ENCODE measurements at regions not wholly inside any gene's neighbourhood (a gene's known extent, or its start where the extent isn't known, plus 50 kb on each side); places are given as distances from the start of the nearest gene placed in this dataset.

GRCh38 chr6:144352331-144352730 lies 67.2 kb downstream of the UTRN start:
- TF ChIP-seq RAD21 (IDR thresholded peaks at IDR 0.05; ENCODE audit: low read depth) (no peak), USF1 (IDR thresholded peaks at IDR 0.05) (no peak), EGR1 (IDR thresholded peaks at IDR 0.05) (no peak), ZBTB7A (IDR thresholded peaks at IDR 0.05; ENCODE audit: low read depth) (no peak), NFIC (IDR thresholded peaks at IDR 0.05) (no peak), YY1 (IDR thresholded peaks at IDR 0.05; ENCODE audit: low read depth) (no peak), TAF1 (IDR thresholded peaks at IDR 0.05; ENCODE audit: low read depth) (no peak)
- TF ChIP-seq, protein P1, sequence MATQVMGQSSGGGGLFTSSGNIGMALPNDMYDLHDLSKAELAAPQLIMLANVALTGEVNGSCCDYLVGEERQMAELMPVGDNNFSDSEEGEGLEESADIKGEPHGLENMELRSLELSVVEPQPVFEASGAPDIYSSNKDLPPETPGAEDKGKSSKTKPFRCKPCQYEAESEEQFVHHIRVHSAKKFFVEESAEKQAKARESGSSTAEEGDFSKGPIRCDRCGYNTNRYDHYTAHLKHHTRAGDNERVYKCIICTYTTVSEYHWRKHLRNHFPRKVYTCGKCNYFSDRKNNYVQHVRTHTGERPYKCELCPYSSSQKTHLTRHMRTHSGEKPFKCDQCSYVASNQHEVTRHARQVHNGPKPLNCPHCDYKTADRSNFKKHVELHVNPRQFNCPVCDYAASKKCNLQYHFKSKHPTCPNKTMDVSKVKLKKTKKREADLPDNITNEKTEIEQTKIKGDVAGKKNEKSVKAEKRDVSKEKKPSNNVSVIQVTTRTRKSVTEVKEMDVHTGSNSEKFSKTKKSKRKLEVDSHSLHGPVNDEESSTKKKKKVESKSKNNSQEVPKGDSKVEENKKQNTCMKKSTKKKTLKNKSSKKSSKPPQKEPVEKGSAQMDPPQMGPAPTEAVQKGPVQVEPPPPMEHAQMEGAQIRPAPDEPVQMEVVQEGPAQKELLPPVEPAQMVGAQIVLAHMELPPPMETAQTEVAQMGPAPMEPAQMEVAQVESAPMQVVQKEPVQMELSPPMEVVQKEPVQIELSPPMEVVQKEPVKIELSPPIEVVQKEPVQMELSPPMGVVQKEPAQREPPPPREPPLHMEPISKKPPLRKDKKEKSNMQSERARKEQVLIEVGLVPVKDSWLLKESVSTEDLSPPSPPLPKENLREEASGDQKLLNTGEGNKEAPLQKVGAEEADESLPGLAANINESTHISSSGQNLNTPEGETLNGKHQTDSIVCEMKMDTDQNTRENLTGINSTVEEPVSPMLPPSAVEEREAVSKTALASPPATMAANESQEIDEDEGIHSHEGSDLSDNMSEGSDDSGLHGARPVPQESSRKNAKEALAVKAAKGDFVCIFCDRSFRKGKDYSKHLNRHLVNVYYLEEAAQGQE (IDR thresholded peaks at IDR 0.05; ENCODE audit: low read depth) = no peak

GRCh38 chr6:144353871-144354314 lies 68.8 kb downstream of the UTRN start:
- TF ChIP-seq CEBPB (IDR thresholded peaks at IDR 0.05) = no peak
- no peak for TF ChIP-seq CREB1 (IDR thresholded peaks at IDR 0.05; ENCODE audit: low read depth)
- TF ChIP-seq RAD21 (IDR thresholded peaks at IDR 0.05; ENCODE audit: low read depth) = no peak
- TF ChIP-seq YY1 (IDR thresholded peaks at IDR 0.05; ENCODE audit: low read depth) = no peak

DNA sequence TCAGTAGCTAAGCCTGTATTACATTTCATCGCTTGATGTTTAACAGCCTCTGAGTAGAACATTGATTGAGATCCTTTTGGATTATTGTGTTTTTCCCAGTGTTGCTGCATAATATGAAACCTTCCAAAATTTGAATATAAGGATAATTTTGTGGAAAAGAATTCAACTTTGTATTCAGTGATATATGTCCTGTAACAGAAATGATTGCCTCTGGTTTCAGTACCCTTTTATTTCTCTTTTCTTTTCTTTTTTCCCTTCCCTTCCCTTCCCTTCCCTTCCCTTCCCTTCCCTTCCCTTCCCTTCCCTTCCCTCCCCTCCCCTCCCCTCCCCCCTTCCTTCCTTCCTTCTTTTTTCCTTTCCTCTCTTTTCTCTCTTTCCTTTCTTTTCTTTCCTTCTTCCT lies 74.6 kb downstream of the UTRN start:
- TF ChIP-seq YY1 (IDR thresholded peaks at IDR 0.05; ENCODE audit: low read depth) = no peak
- TF ChIP-seq USF1 (IDR thresholded peaks at IDR 0.05) = no peak
- TF ChIP-seq EGR1 (IDR thresholded peaks at IDR 0.05) = no peak
- no peak for TF ChIP-seq EP300 (IDR thresholded peaks at IDR 0.05; ENCODE audit: borderline replicate concordance)
- TF ChIP-seq ZBTB7A (IDR thresholded peaks at IDR 0.05; ENCODE audit: low read depth) = no peak
- no peak for TF ChIP-seq CREB1 (IDR thresholded peaks at IDR 0.05; ENCODE audit: low read depth)
- no peak for TF ChIP-seq TEAD4 (IDR thresholded peaks at IDR 0.05)
- no peak for TF ChIP-seq RAD21 (IDR thresholded peaks at IDR 0.05; ENCODE audit: low read depth)
- TF ChIP-seq, protein P1 (IDR thresholded peaks at IDR 0.05; ENCODE audit: low read depth) = no peak
- no peak for TF ChIP-seq TAF1 (IDR thresholded peaks at IDR 0.05; ENCODE audit: low read depth)
- TF ChIP-seq CEBPB (IDR thresholded peaks at IDR 0.05) = no peak
- TF ChIP-seq FOXM1 (IDR thresholded peaks at IDR 0.05; ENCODE audit: borderline replicate concordance, low read depth) = no peak
- TF ChIP-seq TCF12 (IDR thresholded peaks at IDR 0.05; ENCODE audit: low read depth) = no peak
- no peak for TF ChIP-seq NFIC (IDR thresholded peaks at IDR 0.05)
- TF ChIP-seq MAX (IDR thresholded peaks at IDR 0.05) = no peak

DNA sequence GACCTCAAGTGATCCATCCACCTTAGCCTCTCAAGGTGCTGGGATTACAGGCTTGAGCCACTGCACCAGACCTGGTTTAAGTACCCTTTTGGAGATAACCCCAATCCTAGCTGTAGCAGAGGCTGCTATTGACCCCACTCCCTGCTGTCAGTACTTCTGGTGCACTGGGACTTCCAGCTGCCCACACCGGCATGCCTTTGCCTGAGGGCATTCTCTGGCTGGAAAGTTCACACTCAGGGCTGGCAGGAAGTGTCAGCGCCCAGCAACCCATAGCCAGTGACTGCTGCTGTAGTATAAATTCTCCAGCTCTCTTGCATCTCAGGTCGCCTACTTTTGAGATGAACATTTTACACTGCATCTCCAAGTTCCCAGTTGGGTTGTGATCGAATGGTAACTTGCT lies 75.3 kb downstream of the UTRN start:
- TF ChIP-seq, protein P1 (IDR thresholded peaks at IDR 0.05; ENCODE audit: low read depth) = no peak
- TF ChIP-seq ZBTB7A (IDR thresholded peaks at IDR 0.05; ENCODE audit: low read depth) (no peak), CREB1 (IDR thresholded peaks at IDR 0.05; ENCODE audit: low read depth) (no peak), NFIC (IDR thresholded peaks at IDR 0.05) (no peak), TEAD4 (IDR thresholded peaks at IDR 0.05) (no peak), CEBPB (IDR thresholded peaks at IDR 0.05) (no peak), YY1 (IDR thresholded peaks at IDR 0.05; ENCODE audit: low read depth) (no peak), FOXM1 (IDR thresholded peaks at IDR 0.05; ENCODE audit: borderline replicate concordance, low read depth) (no peak), EGR1 (IDR thresholded peaks at IDR 0.05) (no peak), TCF12 (IDR thresholded peaks at IDR 0.05; ENCODE audit: low read depth) (no peak), MAX (IDR thresholded peaks at IDR 0.05) (no peak), EP300 (IDR thresholded peaks at IDR 0.05; ENCODE audit: borderline replicate concordance) (no peak), TAF1 (IDR thresholded peaks at IDR 0.05; ENCODE audit: low read depth) (no peak), USF1 (IDR thresholded peaks at IDR 0.05) (no peak)
